Activated T-helper 1 cell treated with anti-CD3 and anti-CD28 coated beads, Interleukin-12 subunit alpha, Interleukin-12 subunit beta, Interleukin-2, Interleukin-4 antibody, amounts not matched to agents 30 ng/mL and 10 ng/mL and 1 ng/mL, durations not matched to agents 14 hours and 24 hours and 36 hours (primary cell): ENCODE measurements at regions not wholly inside any gene's neighbourhood (a gene's known extent, or its start where the extent isn't known, plus 50 kb on each side); places are given as distances from the start of the nearest gene placed in this dataset.

ENCODE experiments used
- DNase-seq: peaks from one replicate; pipeline ENCODE4 v3.0.0; 2021; ENCODE audit warnings: low spot score
- H3K27ac Mint-ChIP-seq: one replicate; pipeline ENCODE4 v1.8.0; 2021; ENCODE audit warnings: mild to moderate bottlenecking, mixed read lengths
- H3K27me3 Mint-ChIP-seq: one replicate; pipeline ENCODE4 v1.8.0; 2022; ENCODE audit warnings: mild to moderate bottlenecking, moderate library complexity, mixed read lengths; ENCODE audit not compliant: insufficient read depth
- H3K36me3 Mint-ChIP-seq: one replicate; pipeline ENCODE4 v1.8.0; 2021; ENCODE audit warnings: low read depth, mixed read lengths
- H3K4me1 Mint-ChIP-seq: one replicate; pipeline ENCODE4 v1.8.0; 2021; ENCODE audit warnings: low read depth, mixed read lengths
- H3K4me3 Mint-ChIP-seq: one replicate; pipeline ENCODE4 v1.8.0; 2021; ENCODE audit warnings: mild to moderate bottlenecking, moderate library complexity, mixed read lengths
- H3K9me3 Mint-ChIP-seq: one replicate; pipeline ENCODE4 v1.8.0; 2021; ENCODE audit warnings: mixed read lengths
- intact Hi-C: fragments of 100-400 bp; cut with micrococcal nuclease; formaldehyde crosslinking; loops from one replicate; pipeline ENCODE4 v1.15.1; 2024

DNA sequence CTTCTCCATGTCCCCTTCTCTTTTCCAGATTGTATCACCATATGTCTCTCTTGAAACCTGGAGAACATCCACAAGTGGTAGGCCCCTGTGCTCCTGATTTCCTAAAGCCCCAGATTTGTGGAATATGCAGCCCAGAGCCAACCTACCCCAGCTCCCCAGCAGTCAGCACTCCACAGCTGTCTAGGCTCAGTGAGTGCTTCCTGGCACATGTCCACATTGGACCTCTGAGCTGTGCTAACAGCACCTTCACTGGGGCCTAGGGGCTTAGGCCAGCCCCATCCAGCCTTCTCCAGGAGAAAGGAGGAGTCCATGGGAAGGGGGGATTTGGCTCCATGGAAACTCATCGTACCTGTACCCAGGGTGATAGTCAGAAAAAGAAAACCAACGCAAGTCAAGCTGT is 192.7 kb downstream of the FGFR2 start:
- no peak for DNase-seq
- no peaks in the 10 kb centered on the region for H3K9me3 Mint-ChIP-seq
- no peaks in the 10 kb centered on the region for H3K36me3 Mint-ChIP-seq
- no peak overlapping the region for H3K27ac Mint-ChIP-seq
- H3K4me1 Mint-ChIP-seq, result no peaks in the 10 kb centered on the region
- no peaks in the 10 kb centered on the region for H3K27me3 Mint-ChIP-seq
- intact Hi-C loops, result no loop called here
- H3K4me3 Mint-ChIP-seq, result no peak overlapping the region

DNA sequence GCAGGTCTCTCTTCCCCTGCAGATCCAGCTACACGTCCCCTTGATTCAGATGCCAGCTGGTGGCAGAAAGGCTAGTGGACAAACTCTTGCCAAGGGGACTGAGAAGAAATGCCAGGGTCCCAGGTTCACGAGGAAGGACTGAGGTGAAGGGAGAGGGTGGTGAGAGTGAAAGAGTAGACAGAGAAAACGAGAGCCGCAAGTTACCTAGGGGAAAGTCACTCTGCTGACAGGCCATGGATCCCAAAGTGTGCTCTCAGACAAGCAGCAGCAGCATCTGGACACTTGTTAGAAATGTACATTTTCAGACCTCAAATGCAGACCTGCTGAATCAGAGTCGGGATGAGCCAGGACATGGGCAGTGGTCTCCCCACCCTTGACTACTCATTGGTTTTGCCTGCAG is 192.3 kb downstream of the FGFR2 start:
- DNase-seq, result no peak
- Mint-ChIP-seq H3K4me1 (no peaks in the 10 kb centered on the region), H3K4me3 (no peak overlapping the region), H3K27ac (no peak overlapping the region), H3K27me3 (no peaks in the 10 kb centered on the region), H3K9me3 (no peaks in the 10 kb centered on the region), H3K36me3 (no peaks in the 10 kb centered on the region)
- intact Hi-C loops, result no loop called here

DNA sequence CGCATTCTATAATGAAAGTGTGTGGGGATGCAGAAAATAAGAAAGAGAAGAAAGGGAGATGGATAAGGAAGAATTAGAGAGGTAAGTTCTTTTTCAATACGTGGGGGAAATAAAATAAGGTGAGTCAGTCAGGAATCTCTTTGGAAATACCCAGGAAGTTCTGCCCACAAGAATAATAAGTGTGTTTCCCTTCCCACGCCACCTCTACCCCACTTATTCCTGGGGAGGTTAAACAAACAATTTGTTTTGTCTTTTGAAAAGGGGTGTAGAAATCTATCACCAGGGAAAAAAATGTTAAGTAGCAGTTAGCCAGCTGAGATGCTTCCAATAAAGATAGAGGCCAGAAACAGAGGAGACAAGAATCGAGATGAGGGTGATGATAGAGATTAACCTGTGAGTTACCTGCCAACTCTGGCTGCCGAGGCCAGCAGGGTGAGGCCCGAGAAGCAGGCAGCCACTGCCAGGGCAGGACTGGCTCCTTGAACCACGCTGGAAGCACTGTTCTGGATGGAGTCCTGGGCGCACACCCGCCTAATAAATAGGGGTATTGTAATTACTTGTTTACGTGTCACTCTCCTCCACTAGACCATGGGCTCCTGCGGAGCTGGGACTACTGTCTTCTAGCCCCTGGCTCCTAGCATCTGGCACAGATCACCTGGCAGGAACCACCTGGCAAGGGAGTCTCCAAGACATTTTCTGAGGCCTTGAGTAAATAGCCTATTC is 191.3 kb downstream of the FGFR2 start:
- Mint-ChIP-seq H3K4me3 (no peak overlapping the region), H3K27ac (no peak overlapping the region), H3K36me3 (no peaks in the 10 kb centered on the region), H3K27me3 (no peaks in the 10 kb centered on the region), H3K9me3 (no peaks in the 10 kb centered on the region), H3K4me1 (no peaks in the 10 kb centered on the region)
- intact Hi-C loops, result no loop called here
- DNase-seq, result no peak

DNA sequence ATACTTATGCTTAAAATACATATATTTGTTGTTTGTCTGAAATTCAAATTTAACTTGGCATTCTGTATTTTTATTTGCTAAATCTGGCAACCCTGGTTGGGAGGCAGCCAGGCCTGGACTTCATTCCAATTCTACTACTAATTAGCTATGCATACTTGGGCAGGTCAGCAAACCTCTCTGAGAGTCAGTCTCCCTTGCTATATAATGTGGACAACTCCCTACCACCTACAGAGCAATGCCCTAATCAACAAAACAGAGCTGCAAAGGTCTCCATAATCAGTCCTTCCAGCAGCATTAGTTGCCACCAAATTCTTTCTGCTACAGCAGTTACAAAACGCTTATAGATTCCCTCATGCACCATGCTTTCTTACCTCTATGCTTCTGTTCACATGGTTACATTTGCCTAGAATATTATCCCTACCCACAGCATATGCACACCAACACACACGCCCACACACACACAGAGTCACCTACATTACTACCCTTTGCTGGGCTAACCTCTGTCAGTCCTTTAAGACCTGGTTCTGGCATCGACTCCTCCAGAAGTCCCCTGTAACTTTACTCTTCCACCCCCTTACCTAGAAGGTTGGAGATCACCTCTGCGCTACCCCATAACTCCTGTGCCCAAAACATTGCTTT is 188.7 kb downstream of the FGFR2 start:
- Mint-ChIP-seq H3K4me3 (no peak overlapping the region), H3K36me3 (no peaks in the 10 kb centered on the region), H3K27me3 (no peaks in the 10 kb centered on the region), H3K9me3 (no peaks in the 10 kb centered on the region), H3K4me1 (no peaks in the 10 kb centered on the region), H3K27ac (no peak overlapping the region)
- DNase-seq, result no peak
- intact Hi-C loops, result no loop called here

DNA sequence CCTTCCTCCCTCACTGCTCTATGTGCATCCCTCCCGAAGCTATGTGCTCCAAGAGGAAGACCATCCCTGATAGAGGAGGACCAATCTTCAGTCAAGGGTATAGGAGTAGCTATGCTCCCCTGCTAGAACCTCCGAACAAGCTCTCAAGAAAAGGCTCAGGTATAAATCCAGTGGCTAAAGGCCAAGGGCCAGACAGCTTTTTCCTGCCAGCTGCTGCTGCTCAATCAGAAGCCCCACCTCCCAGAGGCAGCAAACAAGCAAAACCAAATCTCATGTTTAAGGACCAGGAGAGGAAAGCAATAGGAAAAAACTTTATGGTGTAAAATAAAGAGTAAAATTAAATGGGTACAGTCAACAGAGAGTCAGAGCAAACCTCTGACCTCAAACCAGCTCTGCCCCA is 187.2 kb downstream of the FGFR2 start:
- Mint-ChIP-seq H3K36me3 (no peaks in the 10 kb centered on the region), H3K27me3 (no peaks in the 10 kb centered on the region), H3K9me3 (no peaks in the 10 kb centered on the region), H3K4me3 (no peak overlapping the region), H3K27ac (no peak overlapping the region), H3K4me1 (no peaks in the 10 kb centered on the region)
- no peak for DNase-seq
- intact Hi-C loops, result no loop called here

DNA sequence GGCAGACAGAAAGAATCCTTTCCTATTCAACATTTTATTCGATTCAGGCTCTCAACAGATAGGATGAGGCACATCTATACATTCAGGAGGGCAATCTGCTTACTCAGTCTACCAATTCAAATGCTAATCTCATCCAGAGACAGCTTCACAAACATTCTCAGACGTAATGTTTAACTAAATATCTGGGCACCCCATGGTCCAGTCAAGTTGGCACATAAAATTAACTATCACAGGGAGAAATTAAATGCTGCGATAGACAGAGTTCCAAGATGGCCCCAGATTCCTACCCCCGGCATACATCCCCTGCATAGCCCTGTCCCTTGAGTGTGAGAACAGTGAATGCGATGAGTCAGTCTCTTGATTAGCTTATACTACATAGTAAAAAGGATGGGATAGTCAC is 184.3 kb downstream of the FGFR2 start:
- H3K27ac Mint-ChIP-seq, result no peak overlapping the region
- no peak overlapping the region for H3K4me3 Mint-ChIP-seq
- DNase-seq, result no peak
- no peaks in the 10 kb centered on the region for H3K27me3 Mint-ChIP-seq
- intact Hi-C loops, result no loop called here
- H3K36me3 Mint-ChIP-seq, result no peaks in the 10 kb centered on the region
- no peaks in the 10 kb centered on the region for H3K9me3 Mint-ChIP-seq
- H3K4me1 Mint-ChIP-seq, result no peaks in the 10 kb centered on the region

DNA sequence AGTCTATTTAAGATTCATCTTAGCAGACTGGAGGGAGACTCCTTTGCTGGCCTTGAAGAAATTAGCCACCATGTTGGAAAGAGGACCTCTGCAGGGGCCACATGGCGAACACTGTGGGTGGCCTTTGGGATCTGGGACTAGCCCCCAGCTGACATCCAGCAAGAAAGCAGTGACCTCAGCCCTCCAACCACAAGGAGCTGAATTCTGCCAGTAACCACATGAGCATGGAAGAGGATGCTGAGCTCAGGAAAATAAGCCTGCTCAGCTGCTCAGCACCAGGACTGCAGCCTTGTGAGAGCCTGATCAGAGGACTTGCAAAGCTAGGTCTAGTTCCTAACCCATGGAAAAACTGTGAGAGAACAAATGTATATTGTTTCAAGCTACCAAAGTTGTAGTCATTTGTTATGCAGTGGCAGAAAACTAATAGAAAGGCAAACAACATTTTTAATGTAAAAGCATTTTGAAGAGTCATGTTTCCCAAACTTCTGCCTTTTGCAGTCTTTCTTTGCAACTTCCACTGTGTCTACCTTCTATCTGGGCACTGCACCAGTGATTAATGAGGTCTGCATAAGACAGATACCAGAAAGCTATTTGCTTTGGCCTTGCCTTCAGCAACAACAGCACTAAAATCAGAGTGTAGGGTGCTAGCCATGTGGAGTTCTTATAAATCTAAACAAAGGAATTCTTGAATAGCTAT is 183.7 kb downstream of the FGFR2 start:
- H3K9me3 Mint-ChIP-seq, result no peaks in the 10 kb centered on the region
- H3K27ac Mint-ChIP-seq, result no peak overlapping the region
- no peak for DNase-seq
- no peaks in the 10 kb centered on the region for H3K4me1 Mint-ChIP-seq
- H3K36me3 Mint-ChIP-seq, result no peaks in the 10 kb centered on the region
- no peak overlapping the region for H3K4me3 Mint-ChIP-seq
- no peaks in the 10 kb centered on the region for H3K27me3 Mint-ChIP-seq
- intact Hi-C loops, result no loop called here

DNA sequence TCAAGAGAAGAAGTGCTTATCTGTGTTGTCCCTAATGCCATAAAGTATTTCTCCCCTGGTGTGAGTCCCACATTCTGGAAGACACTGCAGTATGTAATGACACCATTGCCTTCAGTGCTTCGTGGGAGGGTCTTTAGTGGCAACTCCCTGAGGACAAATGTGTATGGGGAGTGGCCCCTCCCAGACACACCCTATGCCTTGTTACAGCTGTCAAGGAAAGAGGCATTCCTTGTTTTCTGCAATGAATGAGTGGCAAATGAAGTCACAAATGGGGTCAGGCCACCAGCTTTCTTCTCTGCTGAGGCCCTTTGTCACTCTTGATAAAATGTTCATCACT is 183.2 kb downstream of the FGFR2 start:
- Mint-ChIP-seq H3K4me3 (no peak overlapping the region), H3K4me1 (no peaks in the 10 kb centered on the region), H3K27ac (no peak overlapping the region), H3K36me3 (no peaks in the 10 kb centered on the region), H3K27me3 (no peaks in the 10 kb centered on the region), H3K9me3 (no peaks in the 10 kb centered on the region)
- no peak for DNase-seq
- intact Hi-C loops, result no loop called here

DNA sequence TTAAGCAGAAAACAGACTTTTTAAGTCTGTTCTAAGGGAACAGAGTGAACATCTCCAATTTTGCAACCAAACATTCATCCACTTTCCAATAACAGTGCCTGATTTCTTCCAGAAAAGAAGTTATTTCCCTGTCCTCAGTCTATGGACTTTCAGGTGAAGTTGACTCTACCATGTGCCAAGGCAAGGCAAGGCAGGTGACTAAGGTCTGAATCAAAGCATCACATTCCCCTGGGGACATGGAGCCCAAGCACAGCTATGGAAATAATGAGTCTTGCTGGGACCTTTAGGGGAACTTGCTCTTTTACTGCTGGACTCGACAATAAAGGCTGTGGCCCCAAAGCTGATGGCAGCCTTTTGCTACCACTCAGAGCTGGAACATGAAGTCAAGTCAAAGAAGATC is 182.2 kb downstream of the FGFR2 start:
- no peak overlapping the region for H3K4me3 Mint-ChIP-seq
- no peak for DNase-seq
- H3K27me3 Mint-ChIP-seq, result no peaks in the 10 kb centered on the region
- no peaks in the 10 kb centered on the region for H3K36me3 Mint-ChIP-seq
- no peaks in the 10 kb centered on the region for H3K9me3 Mint-ChIP-seq
- no peaks in the 10 kb centered on the region for H3K4me1 Mint-ChIP-seq
- H3K27ac Mint-ChIP-seq, result no peak overlapping the region
- intact Hi-C loops, result no loop called here

DNA sequence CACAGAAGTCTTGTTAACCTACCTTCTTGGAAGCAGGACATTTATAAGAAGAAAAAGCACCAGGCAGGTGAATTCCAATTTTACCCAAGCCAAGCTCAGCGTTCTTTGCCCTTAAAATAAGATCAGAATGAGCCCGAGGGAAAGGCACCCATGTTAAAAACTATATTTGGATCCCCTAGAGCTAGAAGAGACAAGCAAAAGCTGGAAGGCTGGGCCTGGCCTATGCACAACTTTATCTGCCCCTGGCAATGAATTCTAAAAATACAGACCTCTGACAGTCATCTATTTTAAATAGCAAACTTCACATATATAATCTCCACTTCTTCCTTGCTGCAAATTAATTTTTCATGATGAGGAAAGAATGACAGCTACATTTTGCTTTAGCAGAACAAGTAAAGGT is 180.9 kb downstream of the FGFR2 start:
- Mint-ChIP-seq H3K27ac (no peak overlapping the region), H3K27me3 (no peaks in the 10 kb centered on the region), H3K4me3 (no peak overlapping the region), H3K9me3 (no peaks in the 10 kb centered on the region), H3K4me1 (no peaks in the 10 kb centered on the region), H3K36me3 (no peaks in the 10 kb centered on the region)
- intact Hi-C loops, result no loop called here
- no peak for DNase-seq

DNA sequence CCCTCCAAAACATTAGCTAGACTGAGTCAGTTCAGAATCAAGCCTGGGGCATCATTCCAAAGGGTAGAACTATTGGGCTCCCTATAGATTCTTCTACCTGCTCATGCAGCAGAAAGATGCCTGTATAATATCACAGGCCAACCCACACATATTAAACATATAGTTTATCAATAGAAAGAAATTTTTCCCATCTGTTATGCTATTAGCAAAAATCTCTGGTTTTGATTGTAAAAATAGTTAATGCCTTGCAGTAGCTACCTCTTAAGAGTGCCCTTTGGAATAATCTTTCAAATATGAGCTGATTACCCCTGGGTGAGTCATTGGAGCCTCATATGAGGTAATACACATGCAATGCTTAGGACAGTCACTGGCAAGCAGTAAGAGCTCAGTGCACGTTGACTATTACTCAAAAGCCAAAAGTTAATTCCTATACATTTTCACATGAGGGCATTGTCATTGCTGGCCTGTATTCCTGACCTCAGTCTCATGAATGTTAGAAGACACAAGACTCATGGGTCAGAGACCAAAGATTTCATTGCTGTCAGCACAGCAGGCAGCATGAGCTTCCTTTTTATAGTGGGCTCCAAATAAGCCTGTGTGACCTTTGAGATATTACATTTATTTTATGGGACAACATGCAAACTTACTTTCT is 180.0 kb downstream of the FGFR2 start:
- no peaks in the 10 kb centered on the region for H3K27me3 Mint-ChIP-seq
- DNase-seq, result no peak
- no peak overlapping the region for H3K27ac Mint-ChIP-seq
- intact Hi-C loops, result no loop called here
- H3K9me3 Mint-ChIP-seq, result no peaks in the 10 kb centered on the region
- no peaks in the 10 kb centered on the region for H3K36me3 Mint-ChIP-seq
- no peaks in the 10 kb centered on the region for H3K4me1 Mint-ChIP-seq
- H3K4me3 Mint-ChIP-seq, result no peak overlapping the region

DNA sequence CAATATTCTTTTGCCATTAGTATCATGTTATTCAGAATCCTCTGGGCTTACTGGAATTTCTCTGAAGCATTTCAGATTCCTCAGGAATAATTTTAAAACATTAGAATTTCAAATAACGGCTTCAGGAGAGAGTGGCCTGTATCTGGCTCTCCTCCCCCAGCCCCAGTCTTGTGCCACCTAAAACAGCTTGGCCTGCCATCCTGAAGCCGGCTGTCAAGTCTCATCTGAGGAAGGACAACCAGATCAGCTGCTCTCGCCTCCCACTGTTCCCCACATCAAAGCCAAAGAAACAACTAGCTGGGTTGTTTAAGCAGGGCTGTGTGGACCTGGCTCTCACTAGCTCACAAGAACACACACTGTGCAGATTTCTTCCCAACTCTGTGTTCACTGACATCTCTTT is 178.2 kb downstream of the FGFR2 start:
- H3K36me3 Mint-ChIP-seq, result no peaks in the 10 kb centered on the region
- intact Hi-C loops, result no loop called here
- no peaks in the 10 kb centered on the region for H3K4me1 Mint-ChIP-seq
- no peaks in the 10 kb centered on the region for H3K9me3 Mint-ChIP-seq
- no peak for DNase-seq
- H3K27ac Mint-ChIP-seq, result no peak overlapping the region
- peaks cover 2% of the 10 kb centered on the region for H3K27me3 Mint-ChIP-seq
- no peak overlapping the region for H3K4me3 Mint-ChIP-seq

DNA sequence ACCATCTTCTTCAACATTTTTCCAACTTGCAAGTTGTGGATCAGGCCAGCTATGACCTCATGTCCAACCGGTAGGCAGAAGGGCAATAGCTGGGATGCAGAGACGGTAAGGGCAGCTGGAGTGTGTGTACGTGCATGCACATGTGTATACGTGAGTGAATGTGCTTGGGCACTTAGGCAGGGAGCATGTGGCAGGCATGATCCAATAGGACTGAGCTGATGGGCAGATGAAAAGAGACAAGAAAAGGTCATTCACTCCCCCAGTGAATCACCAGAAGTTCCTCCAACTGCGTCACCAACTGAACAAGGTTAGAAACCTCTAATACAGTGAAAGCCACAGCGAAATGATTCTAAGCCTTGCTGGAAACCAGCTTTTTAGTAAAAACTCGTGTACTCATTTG is 176.1 kb downstream of the FGFR2 start:
- H3K36me3 Mint-ChIP-seq, result no peaks in the 10 kb centered on the region
- H3K4me3 Mint-ChIP-seq, result no peak overlapping the region

More for the DNA sequence above, 176.1 kb downstream of the FGFR2 start:
- intact Hi-C loops, result no loop called here
- Mint-ChIP-seq H3K27me3 (peaks cover 2% of the 10 kb centered on the region), H3K4me1 (no peaks in the 10 kb centered on the region), H3K9me3 (no peaks in the 10 kb centered on the region), H3K27ac (no peak overlapping the region)
- no peak for DNase-seq
